ENCODE measurements at regions not wholly inside any gene's neighbourhood (a gene's known extent, or its start where the extent isn't known, plus 50 kb on each side); places are given as distances from the start of the nearest gene placed in this dataset.
A peak's percentile ranks its signal among the peaks of the same experiment; 100 is the strongest.

- peak in 1 of 3 donors; percentile 13 for DNase-seq
- no peak for TF ChIP-seq POLR2A (IDR thresholded peaks at IDR 0.05)
- H3K4me3 ChIP-seq, result no peak overlapping the region
- H3K27me3 ChIP-seq, result no peaks in the 10 kb centered on the region
- no peak overlapping the region for H3K27ac ChIP-seq
- no peaks in the 10 kb centered on the region for H3K36me3 ChIP-seq
- no peaks in the 10 kb centered on the region for H3K9me3 ChIP-seq
- no peaks in the 10 kb centered on the region for H3K4me1 ChIP-seq
These were observed 114.8 kb downstream of the TRIM29 start for GRCh38 chr11:120023120-120023519.

GRCh38 chr11:120022617-120023016 lies 115.3 kb downstream of the TRIM29 start:
- H3K4me1 ChIP-seq, result no peaks in the 10 kb centered on the region
- no peaks in the 10 kb centered on the region for H3K9me3 ChIP-seq
- no peaks in the 10 kb centered on the region for H3K27me3 ChIP-seq
- no peak overlapping the region for H3K27ac ChIP-seq
- no peak overlapping the region for H3K4me3 ChIP-seq
- H3K36me3 ChIP-seq, result no peaks in the 10 kb centered on the region
- TF ChIP-seq CTCF (IDR thresholded peaks at IDR 0.05) (no peak), POLR2A (IDR thresholded peaks at IDR 0.05) (no peak)
- DNase-seq, result peak in 1 of 3 donors; percentile 2

DNA sequence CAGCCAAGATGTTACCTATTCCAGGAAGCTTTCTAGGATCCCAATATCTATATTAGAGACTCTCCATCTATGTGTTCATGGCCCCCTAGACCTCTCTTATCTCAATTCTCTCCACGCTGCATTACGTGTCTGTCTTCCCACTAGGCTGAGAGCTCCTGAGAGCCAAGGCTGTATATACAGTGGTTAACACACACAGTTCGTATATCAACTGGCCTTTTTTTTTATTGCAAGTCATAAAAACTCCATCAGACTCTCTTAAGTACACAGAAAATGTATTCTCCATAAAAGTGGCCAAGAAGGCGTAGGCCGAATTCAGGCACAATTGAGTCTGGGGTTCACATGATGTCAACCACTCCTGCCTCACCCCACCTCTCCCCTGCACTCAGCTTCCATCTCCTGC lies 115.9 kb downstream of the TRIM29 start:
- H3K4me3 ChIP-seq, result no peak overlapping the region
- no peaks in the 10 kb centered on the region for H3K36me3 ChIP-seq
- H3K4me1 ChIP-seq, result no peaks in the 10 kb centered on the region
- no peaks in the 10 kb centered on the region for H3K9me3 ChIP-seq
- no peaks in the 10 kb centered on the region for H3K27me3 ChIP-seq
- no peak overlapping the region for H3K27ac ChIP-seq
- peak in 1 of 3 donors; percentile 8 for DNase-seq
- TF ChIP-seq POLR2A (IDR thresholded peaks at IDR 0.05), result no peak
- no peak for TF ChIP-seq CTCF (IDR thresholded peaks at IDR 0.05)

- no peaks in the 10 kb centered on the region for H3K27me3 ChIP-seq
- H3K4me3 ChIP-seq, result no peak overlapping the region
These were observed 116.4 kb downstream of the TRIM29 start for GRCh38 chr11:120021391-120021953.

GRCh38 chr11:120020981-120021380 lies 116.9 kb downstream of the TRIM29 start:
- Histone ChIP-seq H3K4me1 (no peaks in the 10 kb centered on the region), H3K9me3 (no peaks in the 10 kb centered on the region), H3K36me3 (no peaks in the 10 kb centered on the region), H3K4me3 (no peak overlapping the region), H3K27me3 (no peaks in the 10 kb centered on the region), H3K27ac (no peak overlapping the region)
- TF ChIP-seq POLR2A (IDR thresholded peaks at IDR 0.05) (no peak), CTCF (IDR thresholded peaks at IDR 0.05) (no peak)
- DNase-seq, result no peak

More at GRCh38 chr11:120021391-120021953, 116.4 kb downstream of the TRIM29 start:
- no peak for DNase-seq
- Histone ChIP-seq H3K27ac (no peak overlapping the region), H3K4me1 (no peaks in the 10 kb centered on the region), H3K9me3 (no peaks in the 10 kb centered on the region), H3K36me3 (no peaks in the 10 kb centered on the region)
- TF ChIP-seq POLR2A (IDR thresholded peaks at IDR 0.05) (no peak), CTCF (IDR thresholded peaks at IDR 0.05) (no peak)

GRCh38 chr11:120020486-120020885 lies 117.4 kb downstream of the TRIM29 start:
- TF ChIP-seq POLR2A (IDR thresholded peaks at IDR 0.05) (no peak), CTCF (IDR thresholded peaks at IDR 0.05) (no peak)
- no peak for DNase-seq
- Histone ChIP-seq H3K9me3 (no peaks in the 10 kb centered on the region), H3K4me1 (no peaks in the 10 kb centered on the region), H3K36me3 (no peaks in the 10 kb centered on the region), H3K27me3 (no peaks in the 10 kb centered on the region), H3K27ac (no peak overlapping the region), H3K4me3 (no peak overlapping the region)

Data from Peyer's patch (tissue), 4 donors.